SW 1271 (cell line): ENCODE measurements at regions not wholly inside any gene's neighbourhood (a gene's known extent, or its start where the extent isn't known, plus 50 kb on each side); places are given as distances from the start of the nearest gene placed in this dataset.

Experiments
- DNase-seq, 2 experiments: peaks; one replicate each; lab custom pipeline; 2025; lab: John Stamatoyannopoulos, UW

DNA sequence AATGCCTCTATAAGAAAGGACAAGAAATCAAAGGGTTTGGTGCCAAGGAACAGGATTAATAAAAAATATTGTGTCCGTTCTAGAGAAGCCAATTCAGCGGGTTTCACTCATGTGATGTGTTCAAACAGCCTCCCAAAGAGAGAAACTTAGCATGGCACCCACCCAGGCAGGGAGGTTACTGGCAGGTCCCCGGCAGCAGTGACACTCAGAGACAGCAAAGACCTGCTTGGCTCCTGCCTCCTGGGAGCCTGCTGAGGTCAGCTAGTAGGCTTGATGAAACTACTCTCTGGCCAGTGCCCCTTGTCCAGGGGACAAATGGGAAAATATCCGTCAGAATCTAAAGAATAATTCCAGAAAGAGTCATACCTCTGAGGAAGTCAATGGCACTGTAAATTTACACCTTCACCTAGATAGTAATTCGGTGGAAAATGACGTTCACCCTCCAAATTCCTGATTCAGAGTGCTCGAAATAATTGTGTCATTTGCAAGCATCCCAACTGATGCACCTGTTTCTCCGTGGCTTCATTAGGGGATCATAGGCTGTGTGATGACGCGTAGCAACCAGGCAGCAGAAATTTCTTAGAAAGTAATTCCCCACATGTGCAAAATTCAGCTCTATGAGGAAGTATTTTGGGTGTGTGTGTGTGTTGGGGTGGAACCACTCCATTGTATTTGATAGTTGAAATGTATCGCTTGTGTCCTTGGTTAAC lies 481.5 kb upstream of the ZFHX3 start:
- no peak for DNase-seq

DNA sequence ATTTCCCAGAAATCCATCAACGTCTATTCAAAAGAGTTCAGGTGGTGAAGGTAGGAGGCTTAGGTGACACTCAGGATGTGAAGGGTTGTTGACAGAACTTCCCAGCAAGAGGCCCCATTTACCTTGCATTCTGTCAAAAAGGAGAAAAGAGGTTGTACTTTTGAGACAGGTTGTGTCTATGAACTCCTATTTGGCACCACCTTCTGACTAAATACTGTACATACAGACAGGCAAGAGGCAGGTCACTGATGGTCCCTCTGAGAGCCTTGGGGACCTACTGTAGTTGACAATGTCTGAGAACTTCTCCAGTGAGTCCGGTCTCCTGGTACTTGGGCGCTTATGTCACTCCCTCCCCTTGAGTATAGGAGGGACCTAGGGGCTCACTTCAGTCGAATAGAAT lies 479.3 kb upstream of the ZFHX3 start:
- DNase-seq = no peak

DNA sequence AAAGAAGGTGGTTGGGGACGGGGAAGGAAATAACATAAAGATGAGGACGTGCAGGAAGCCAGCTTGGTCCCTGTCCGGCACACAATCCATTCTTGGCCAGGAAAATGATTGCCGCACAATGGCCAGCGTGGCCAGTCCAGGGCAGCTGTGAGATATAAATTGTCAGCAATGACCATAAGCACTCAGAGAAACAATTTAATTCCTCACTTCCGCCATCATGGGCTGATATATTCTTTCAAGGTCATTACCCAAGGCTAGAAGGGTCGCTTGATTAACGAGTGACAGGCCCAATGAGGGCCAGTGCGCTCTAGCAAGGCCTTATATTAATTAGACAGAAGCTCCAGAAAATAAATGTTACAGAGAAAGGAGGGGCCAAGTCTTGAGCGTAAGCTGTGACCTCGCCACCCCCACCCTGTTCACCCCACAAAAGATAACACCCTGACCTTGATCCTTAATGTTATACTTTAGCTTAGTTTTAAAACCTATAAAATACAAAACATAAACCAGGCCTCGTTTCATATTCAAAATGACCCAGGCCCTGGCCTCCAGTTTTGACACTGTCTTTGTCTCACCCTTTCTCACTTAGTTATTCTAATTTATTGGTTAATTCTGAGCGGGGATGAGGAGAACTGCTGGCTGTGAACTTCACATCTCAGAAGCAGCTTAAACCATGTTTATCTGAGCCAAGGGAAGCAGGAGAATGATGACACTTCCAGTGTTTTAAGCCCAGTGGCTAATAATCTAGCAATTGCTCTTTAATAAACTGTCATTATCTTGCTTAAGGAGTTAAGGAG lies 478.3 kb upstream of the ZFHX3 start:
- DNase-seq = no peak

DNA sequence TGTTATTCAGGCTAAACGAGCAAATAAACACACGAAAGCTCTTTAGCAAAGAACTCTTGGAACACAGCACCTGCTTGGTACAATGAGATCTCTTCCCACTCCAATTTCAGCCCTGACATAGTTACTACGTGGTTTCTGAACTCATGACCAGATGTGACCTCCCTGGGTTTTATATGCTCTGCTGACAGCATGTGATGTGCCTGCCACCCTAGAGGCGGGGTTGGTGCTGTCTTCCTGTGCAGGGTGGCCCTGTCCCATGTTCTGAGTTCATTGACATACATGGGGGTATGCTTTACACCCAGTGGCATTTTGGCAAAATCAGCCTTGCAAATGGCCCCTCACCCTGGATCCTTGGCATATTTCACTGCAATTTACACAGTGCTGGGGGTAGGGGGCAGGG lies 475.3 kb upstream of the ZFHX3 start:
- no peak for DNase-seq

DNA sequence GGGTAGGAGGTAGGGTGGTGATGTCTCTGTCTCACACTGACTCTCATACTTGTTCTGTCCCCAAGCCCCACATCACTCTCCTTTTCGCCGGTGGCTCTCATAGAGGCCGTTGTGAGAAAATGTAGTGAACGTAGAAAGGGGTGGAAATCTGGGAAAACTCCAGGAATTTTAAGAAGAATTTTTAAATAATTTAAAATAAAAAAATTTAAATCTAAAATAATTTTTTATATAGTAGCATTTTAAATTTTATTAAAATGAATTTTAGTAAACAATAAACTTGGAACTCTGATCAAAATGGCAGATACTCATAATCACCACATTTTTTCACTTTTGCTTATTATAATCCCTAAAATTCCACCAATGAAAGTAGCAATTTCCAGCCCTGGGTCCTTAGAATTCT lies 473.6 kb upstream of the ZFHX3 start:
- DNase-seq = no peak

DNA sequence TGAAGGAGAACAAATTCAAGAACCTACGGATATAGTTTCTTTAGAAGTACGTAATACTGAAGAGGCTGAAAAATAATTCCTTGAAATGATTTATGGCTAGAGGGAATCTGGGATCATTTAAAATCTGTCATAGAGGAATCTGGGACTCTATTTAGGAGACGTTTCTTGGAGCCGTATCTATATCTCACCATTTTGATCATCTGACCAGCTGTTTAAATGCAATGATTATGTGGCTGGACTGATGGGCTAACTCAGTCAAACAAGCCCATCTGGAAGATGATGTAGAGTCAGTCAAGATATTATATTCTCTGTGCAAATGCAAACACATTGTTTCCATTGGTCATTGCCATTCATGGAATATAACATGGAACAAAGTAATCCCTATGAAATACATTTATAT lies 467.7 kb upstream of the ZFHX3 start:
- DNase-seq = no peak

DNA sequence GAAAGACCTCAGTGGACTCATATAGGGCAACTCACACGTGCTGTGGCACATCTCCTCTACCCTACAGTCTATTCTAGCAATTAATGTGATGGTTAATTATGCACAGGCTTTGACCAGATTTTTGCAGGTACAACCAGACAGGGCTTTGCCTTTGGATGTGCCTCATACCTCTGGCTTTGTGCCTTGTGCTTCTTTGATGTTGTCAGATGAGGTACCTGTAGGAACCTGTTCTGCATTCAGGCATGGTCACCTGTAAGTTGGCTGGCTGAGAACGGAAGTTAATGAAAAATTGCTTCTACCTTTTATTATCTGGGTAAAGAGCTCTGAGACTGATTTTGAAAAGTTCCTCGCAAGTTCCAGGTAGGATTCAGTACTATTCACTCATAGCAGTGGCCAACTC lies 462.9 kb upstream of the ZFHX3 start:
- no peak for DNase-seq

DNA sequence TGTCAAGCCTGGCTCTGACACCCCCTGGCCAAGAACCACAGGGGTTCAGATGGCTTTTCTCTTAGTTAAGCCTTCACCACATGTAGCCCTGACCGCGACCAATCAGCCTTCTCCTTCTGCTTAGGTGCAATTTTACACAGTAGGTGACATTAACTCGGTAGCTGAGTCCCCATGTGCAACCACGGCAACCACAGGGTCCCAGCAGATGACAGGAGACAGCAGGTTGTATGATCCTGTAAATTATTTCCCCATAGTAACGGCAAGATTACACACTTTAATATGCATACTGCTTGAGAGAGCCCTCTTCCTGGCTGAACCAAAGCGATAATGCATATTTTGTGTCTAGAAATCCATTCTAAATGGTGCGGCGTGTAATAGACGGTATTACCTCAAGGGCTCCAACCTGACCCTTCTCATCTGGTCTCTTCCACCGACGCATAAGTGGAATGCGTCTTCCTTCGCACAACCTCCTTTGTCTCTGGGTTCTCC lies 458.7 kb upstream of the ZFHX3 start:
- DNase-seq = no peak

DNA sequence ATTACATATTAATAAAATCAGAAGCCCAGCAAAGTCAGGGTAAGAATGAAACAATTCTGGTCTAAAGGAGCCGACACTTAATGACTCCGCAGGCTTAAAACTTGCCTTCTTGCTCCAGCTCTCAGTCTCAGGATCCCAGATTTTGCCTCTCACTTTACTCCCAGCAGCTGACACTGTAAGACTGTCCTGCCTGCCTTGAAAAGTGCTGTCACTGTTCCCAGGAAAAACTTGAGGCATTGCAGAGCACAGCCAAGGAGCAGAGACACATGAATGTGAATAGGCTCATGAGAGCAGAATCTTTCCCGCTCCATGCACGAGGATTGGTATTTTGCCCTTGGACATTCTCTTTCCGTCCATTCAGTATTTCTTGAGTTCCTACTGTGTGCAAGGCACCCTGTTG lies 457.6 kb upstream of the ZFHX3 start:
- no peak for DNase-seq

DNA sequence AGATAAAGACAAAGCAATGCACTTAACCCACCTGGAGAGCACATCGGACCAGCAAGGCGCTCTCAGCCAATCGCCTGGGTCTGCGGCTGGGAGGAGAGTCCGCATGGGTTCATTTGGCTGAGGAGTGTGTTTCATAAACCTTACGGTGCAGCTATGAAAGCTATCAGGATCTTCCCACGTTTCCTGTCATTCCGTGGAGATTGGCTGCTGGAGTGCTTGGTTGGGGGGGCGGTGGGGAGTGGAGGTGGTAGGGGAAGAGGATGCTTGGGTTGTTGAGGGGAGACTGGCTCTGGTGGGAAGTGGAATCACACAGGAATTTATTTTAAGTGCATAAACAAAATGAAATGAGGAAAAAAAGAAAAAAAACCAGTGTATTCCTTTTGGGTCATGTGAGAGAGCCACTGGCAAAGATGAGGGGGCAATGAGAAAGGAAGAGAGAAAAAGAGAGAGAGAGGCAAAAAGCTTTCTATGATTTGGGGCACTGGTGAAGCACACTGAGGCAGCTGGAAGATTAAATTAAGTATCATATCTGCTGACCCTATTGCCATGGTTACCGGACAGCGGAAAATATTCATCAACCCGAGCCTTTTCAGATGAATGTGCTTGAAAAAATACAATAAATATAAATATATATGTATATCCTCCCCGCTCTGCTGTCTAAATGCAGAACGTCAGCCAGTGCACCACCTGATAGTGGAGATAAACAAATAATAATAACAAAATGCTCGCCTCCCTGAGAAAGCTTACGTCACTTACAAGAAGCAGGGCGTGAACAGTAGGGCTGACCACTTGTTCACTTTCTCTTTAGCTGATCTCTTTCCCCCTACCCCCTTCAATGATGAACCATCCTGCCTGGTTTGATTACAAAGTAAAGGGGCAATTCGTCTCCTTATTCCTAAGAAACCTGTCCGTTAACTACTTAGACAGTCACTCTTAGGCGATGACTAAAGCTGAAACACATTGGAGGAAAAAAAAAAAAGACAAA lies 457.0 kb upstream of the ZFHX3 start:
- DNase-seq = no peak

DNA sequence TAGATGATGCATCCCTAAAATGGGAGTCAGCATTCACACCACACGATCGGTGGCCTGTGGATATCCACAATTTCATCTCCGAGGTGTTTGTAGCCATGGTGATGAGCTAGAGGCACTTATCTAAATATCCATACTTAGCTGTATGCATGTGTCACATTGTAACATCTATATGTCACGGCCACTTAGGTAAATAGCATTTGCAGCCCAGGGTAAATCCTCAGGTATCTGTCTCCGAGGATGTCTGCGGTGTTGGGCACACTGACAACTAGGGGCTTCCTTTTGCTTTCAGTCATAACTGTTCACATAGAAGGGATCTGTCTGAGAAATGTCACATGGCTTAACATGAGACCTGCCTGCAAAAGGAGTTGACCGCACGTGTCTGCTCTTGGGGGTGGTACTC lies 455.2 kb upstream of the ZFHX3 start:
- no peak for DNase-seq

DNA sequence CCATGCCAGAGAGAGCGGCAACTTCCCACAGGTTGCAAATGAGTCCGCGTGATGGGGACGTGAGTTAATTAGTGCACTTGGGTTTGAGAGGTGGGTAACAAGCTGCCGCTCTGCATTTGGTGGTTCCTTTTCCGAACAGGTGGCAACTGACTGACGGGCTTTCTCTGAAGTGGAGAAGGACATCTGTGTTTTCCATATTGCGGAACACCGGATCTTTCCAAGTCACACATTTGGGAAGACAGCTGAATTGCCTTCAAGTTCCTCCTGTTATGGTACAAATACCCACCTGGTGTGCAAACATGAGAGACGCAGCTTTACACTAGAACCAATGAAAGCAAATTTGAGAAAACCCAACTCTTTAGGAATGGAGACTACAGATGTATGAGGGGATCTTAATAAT lies 451.3 kb upstream of the ZFHX3 start:
- no peak for DNase-seq

DNA sequence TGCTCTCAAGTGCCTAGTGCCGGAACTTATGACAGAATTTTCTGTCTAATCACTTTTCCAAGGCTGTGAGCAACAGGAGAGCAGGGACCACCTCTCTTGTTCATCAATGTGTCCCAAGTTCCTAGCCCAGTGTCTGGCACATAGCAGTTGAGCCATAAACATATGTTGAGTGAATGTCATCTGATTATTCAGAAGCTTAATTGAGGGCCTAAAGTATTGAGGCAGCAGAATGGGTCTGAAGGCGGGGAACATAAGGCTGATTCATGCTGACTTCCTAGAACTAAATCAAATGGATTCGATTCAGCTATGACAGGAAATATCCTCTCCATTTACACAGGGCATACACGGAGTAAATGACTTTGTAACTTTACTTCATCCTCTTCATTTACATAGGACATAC lies 438.0 kb upstream of the ZFHX3 start:
- DNase-seq = no peak

DNA sequence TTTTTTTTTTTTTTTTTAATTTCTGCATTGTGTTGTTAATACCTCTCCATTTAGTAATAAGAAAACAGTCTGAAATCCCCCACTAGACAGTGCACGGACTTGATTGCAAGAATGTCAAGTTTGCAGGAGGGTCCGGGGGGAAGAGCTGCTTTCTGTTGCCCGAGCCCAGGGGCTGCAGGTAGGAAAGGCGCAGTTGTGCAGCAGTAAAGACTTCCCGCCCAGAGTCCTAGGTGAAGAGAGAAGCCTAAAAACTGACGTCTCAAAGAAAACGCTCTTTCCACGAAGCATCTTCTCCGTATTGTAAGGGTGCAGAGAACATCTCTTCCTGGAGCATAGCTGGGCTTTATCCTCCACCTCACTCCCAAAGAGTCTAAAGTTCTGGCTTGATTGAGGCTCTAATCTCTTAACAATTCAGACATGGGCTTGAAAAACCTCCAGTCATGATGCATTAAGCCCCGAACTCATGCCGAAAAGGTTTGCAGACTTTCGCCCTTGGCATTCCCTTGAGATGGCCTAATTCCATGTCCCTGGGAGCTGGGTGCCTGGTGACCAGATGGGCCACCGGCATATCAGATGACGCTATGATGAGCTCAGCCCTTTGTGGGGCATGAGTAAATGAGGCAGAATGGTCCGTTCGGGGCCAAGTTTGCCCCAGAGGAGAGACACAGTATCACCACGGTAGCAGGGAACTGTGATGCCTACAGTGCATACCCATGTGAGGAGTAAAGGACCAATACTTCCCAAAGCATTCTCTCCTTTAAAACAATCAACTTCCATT lies 436.2 kb upstream of the ZFHX3 start:
- DNase-seq = no peak

DNA sequence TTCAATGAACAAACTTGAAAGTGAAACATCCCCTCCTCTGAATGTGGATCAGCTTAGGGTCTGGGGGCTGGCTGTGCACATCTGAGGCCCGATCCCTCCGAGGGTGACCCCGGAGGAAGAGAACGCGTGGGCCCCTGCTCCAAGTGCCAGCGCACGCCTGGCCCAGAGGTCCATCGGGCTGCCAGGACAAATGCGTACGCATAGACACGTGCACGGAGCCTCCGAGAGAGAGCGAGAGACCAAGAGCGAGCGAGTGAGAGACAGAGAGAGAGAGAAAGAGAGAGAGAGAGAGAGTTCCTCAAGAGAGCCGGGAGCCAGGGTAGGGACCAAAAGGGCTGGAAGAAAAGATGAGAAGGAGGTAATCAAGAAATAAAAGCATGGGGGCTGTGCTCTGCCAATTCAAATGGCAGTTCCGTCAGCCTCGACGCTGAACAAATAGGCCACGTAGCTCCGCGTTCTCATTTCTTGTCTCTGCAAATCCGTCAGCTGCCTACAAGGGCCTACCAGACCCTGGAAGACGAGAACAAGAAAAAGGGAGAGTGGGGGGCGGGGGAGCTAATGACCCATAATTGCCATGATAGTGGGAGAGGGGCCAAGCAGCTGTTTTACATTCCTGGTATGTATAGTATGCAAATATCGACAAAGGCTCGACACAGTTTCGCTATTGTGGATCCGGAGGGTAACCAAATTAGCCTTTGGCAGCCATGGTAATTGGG lies 435.3 kb upstream of the ZFHX3 start:
- no peak for DNase-seq

DNA sequence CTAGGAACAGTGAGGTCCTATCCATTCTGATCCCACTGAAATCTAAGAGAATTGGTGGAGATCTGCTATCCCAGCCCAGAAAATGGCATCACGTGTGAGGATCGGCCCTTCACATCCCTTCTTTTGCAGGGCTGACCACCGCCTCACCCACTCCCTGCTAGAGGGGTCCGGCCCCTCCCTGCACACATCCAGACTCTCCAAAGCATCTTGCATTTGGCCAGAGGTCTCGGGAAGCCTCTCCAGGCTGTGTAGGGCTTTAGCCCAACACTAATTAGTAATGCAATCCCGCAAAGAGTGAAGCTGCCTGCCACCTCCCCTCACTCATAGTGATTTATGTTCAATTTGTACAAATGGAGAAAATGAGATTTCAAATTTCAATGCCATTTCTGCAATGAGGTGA lies 434.4 kb upstream of the ZFHX3 start:
- DNase-seq = no peak

DNA sequence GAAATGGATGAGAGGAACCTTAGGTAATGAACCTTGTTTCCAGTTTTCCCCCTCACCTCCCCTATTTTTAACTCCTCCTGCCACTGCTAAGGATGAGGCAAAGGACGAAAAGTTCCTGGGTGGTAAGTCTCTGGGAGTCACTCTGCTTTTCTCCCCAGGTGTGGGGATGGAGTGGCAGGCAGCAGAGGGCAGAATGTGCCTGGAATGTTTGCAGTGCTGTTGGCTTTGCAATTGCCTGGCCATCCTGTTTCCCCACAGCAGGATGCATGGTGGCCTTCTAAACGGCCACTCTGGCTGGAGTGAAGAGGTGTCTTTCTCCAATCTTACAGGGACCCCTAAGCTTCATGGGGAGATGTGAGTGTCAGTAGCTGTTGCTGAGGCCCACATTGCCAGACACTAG lies 432.5 kb upstream of the ZFHX3 start:
- DNase-seq = no peak

DNA sequence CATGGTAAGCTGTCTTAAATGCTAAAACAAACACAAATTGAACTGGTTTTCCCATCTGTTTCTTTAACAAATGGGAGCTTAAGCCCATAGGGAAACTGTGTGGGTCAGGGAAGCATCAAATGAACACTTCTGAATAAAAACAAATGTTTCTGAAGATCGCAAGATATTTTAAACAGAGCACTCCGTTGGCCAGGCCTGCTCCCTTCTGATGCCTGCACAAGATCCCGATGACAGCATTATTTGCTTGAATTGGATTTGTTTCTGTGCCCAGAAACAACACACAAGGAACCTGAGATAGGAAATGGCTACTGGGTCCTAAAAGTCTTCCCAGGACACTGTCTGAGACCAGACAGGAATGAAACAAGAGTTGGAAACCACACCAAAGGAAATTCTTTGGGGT lies 425.8 kb upstream of the ZFHX3 start:
- DNase-seq = no peak

DNA sequence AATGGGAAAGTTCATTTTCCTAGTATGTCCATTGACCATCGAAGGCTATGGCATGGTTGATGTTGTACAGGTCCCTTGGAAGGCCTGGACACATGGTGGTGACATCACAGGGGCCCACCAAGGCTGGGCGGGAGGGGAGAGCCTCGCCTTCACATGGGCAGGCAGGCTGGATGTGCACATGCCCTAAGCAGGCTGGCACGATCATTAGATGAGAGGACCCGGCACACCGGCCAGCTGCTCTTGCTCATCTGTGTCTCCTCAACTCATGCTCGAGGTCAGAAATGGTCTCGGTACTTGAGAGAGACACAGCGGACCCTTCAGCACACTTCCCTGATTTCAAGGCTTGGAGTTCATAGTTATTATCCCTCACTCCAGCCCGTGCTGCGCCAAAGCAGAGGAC lies 416.9 kb upstream of the ZFHX3 start:
- DNase-seq = no peak

DNA sequence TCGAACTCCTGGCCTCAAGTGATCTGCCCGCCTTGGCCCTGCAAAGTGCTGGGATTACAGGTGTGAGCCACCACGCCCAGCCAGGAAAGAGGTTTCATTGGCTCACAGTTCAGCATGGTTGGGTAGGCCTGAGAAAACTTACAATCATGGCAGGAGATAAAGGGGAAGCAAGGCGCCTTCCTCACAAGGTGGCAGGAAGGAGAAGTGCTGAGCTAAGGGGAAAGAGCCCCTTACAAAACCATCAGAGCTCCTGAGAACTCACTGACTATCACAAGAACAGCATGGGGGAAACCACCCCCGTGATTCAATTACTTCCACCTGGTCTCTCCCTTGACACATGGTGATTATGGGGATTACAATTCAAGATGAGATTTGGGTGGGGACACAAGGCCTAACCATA lies 411.7 kb upstream of the ZFHX3 start:
- no peak for DNase-seq

DNA sequence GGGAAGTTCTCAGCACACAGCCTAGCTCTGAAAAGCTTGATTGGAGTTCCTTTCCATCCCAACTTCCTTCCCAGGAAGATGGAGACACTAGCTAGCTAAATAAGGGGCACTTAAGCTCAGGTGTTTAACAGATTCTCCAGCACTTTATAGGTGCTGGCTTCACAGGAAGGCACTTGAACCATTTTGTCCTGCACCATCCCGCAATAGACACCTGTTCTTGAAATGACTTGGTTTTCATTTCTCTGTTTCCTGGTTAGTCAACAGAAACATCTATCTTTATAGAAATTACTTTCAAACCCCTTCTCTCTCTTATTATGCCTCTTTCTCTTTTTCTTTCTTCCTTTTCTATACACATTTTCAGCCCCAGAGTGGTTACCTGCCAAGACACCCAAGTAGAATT lies 409.9 kb upstream of the ZFHX3 start:
- DNase-seq = no peak
